Esophagus squamous epithelium (tissue), 4 donors: ENCODE measurements at regions not wholly inside any gene's neighbourhood (a gene's known extent, or its start where the extent isn't known, plus 50 kb on each side); places are given as distances from the start of the nearest gene placed in this dataset.

Experiments used
- CTCF ChIP-seq, 6 experiments: fragments of 450-650 bp in 4 of 6; fragments of 200-600 bp in 2 of 6; sonication (generic) in 2 of 6; IDR thresholded peaks; one replicate each; pipeline ENCODE4 v1.5.1; 2016 to 2019; ENCODE audit warnings: antibody characterized with exemption in 6 of 6, mild to moderate bottlenecking in 4 of 6, moderate library complexity in 4 of 6
- POLR2A ChIP-seq, 4 donors: fragments of 450-650 bp; IDR thresholded peaks; one replicate each; pipeline ENCODE4 v1.6.1; 2017; ENCODE audit warnings: antibody characterized with exemption in 4 of 4, mild to moderate bottlenecking in 4 of 4, moderate library complexity in 3 of 4

- no peak for TF ChIP-seq CTCF (IDR thresholded peaks at IDR 0.05)
- no peak for TF ChIP-seq POLR2A (IDR thresholded peaks at IDR 0.05)
Observed at GRCh38 chr7:119957335-119957734, 315.6 kb upstream of the KCND2 start.
